IMR-90 (cell line): ENCODE measurements at regions not wholly inside any gene's neighbourhood (a gene's known extent, or its start where the extent isn't known, plus 50 kb on each side); places are given as distances from the start of the nearest gene placed in this dataset.

ENCODE experiments used
- CHD1 ChIP-seq: IDR thresholded peaks from 2 replicates; pipeline ENCODE4 v1.6.1; 2012; ENCODE audit warnings: low read depth, low read length, improper control_type of control experiment
- FOS ChIP-seq: fragments of 150-350 bp; IDR thresholded peaks from 2 replicates; pipeline ENCODE4 v1.6.1; 2016; ENCODE audit warnings: low read depth, low read length
- MXI1 ChIP-seq: IDR thresholded peaks from 2 replicates; pipeline ENCODE4 v1.6.1; 2012; ENCODE audit warnings: low read depth, mild to moderate bottlenecking, low read length, moderate library complexity, borderline replicate concordance
- POLR2A ChIP-seq: IDR thresholded peaks from 2 replicates; pipeline ENCODE4 v1.6.1; 2012; ENCODE audit warnings: mild to moderate bottlenecking, low read depth, low read length
- RAD21 ChIP-seq: IDR thresholded peaks from 2 replicates; pipeline ENCODE4 v1.6.1; 2012; ENCODE audit warnings: low read length, improper control_type of control experiment
- SMC3 ChIP-seq: fragments of 150-350 bp; IDR thresholded peaks from 2 replicates; pipeline ENCODE4 v1.6.1; 2016; ENCODE audit warnings: low read depth, mild to moderate bottlenecking, antibody characterized with exemption, low read length, moderate library complexity
- TF ChIP-seq, protein P1 (sequence below): conservative IDR thresholded peaks from 2 replicates; pipeline ENCODE4 v1.5.1; 2012; ENCODE audit warnings: mild to moderate bottlenecking, low read depth, low read length, improper control_type of control experiment

DNA sequence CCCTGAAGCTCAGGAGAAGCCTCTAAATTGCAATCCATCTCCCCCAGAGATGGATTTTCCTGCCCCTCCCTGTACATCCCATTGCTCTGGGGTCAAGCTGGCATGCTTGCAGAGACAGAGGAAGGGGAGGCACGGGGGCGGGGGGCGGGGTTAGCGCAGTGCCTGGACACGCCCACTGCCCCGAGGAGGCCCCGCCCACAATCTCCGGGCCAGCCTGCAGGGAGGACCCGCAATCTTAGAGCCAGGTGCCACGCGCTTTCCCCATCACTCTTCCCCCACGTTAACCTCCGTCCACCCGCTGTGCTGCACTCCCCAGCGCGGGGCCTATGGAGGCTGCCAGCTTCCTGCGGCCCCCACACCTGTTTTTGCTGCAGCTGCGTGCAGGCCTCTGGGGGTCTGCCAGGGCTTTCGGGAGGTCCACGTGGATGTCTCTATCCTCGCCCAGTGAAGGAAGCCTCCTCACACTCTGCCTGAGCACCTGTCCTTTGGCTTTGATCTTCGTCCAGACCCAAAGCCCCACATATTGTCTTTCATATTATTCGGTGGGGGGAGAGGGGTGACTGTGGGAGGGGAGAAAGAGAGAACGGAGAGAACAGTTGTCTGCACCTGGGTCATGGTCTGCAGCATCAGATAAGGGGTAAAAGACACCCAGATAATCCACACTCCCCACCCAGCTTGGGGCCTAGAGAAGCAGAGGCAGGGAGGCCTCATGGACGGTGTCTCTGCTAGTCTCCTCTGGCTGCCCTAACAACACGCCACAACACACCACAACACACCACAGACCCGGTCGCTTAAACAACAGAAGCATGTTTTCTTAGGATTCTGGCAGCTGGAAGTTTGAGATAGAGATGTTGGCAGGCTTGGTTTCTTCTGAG, 118.0 kb upstream of the MEF2A start:
- TF ChIP-seq, protein P1, sequence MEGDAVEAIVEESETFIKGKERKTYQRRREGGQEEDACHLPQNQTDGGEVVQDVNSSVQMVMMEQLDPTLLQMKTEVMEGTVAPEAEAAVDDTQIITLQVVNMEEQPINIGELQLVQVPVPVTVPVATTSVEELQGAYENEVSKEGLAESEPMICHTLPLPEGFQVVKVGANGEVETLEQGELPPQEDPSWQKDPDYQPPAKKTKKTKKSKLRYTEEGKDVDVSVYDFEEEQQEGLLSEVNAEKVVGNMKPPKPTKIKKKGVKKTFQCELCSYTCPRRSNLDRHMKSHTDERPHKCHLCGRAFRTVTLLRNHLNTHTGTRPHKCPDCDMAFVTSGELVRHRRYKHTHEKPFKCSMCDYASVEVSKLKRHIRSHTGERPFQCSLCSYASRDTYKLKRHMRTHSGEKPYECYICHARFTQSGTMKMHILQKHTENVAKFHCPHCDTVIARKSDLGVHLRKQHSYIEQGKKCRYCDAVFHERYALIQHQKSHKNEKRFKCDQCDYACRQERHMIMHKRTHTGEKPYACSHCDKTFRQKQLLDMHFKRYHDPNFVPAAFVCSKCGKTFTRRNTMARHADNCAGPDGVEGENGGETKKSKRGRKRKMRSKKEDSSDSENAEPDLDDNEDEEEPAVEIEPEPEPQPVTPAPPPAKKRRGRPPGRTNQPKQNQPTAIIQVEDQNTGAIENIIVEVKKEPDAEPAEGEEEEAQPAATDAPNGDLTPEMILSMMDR, result no peak
- TF ChIP-seq MXI1 (no peak), POLR2A (no peak), CHD1 (no peak), SMC3 (no peak), FOS (no peak), RAD21 (no peak)
